Adrenal gland (tissue), 9 donors: ENCODE measurements at regions not wholly inside any gene's neighbourhood (a gene's known extent, or its start where the extent isn't known, plus 50 kb on each side); places are given as distances from the start of the nearest gene placed in this dataset.

Source experiments
- DNase-seq, 7 donors: peaks; one replicate each; pipeline ENCODE4 v3.0.0-alpha.2; 2019 to 2020
- H3K27ac ChIP-seq, 5 donors: fragments of 200-600 bp; sonication (generic) in 4 of 5; 1 replicate in 3 of 5; 2 replicates in 2 of 5; pipeline versions ENCODE4 v1.5.1 to v1.8.0; 2016 to 2020; ENCODE audit warnings: mild to moderate bottlenecking in 1 of 5
- H3K27me3 ChIP-seq: fragments of 200-600 bp; 2 replicates; pipeline ENCODE4 v1.8.0; 2021
- H3K36me3 ChIP-seq, 2 donors: fragments of 200-600 bp; replicated peaks in 1 of 2; 1 replicate in 1 of 2; 2 replicates in 1 of 2; pipeline versions ENCODE4 v1.5.1 to v1.8.0; 2018 to 2022
- H3K4me1 ChIP-seq, 2 donors: fragments of 200-600 bp; replicated peaks in 1 of 2; 1 replicate in 1 of 2; 2 replicates in 1 of 2; pipeline versions ENCODE4 v1.5.1 to v1.8.0; 2018 to 2021
- H3K4me3 ChIP-seq, 4 donors: fragments of 200-600 bp; sonication (generic) in 3 of 4; one replicate each; pipeline ENCODE4 v1.5.1; 2016 to 2018
- H3K9me3 ChIP-seq, 3 donors: fragments of 200-600 bp; sonication (generic) in 1 of 3; replicated peaks in 1 of 3; 1 replicate in 2 of 3; 2 replicates in 1 of 3; pipeline versions ENCODE4 v1.5.1 to v1.8.0; 2016 to 2021
- POLR2A ChIP-seq, 2 donors: fragments of 450-650 bp; IDR thresholded peaks; one replicate each; pipeline ENCODE4 v1.6.1; 2017; ENCODE audit warnings: antibody characterized with exemption in 2 of 2, mild to moderate bottlenecking in 2 of 2, moderate library complexity in 1 of 2
- WGBS, 4 donors: extraction: QIAGEN DNeasy Blood & Tissue Kit in 2 of 4; methylation state at CpG; one replicate each; pipeline versions ENCODE4 v1.1.5 to v1.1.7; 2013 to 2017; 5-methylcytosine and 5-hydroxymethylcytosine counted together
- intact Hi-C, 2 donors: fragments of 100-400 bp; cut with DNase I; formaldehyde crosslinking; loops; one replicate each; pipeline versions ENCODE4 v1.14.1 to v1.15.0; 2022 to 2023
- TF ChIP-seq, protein P1 (sequence below), 6 experiments: fragments of 450-650 bp in 4 of 6; fragments of 200-600 bp in 2 of 6; sonication (generic) in 1 of 6; IDR thresholded peaks; 1 replicate in 5 of 6; 2 replicates in 1 of 6; pipeline versions ENCODE4 v1.5.1 to v1.8.0; 2016 to 2021; ENCODE audit warnings: antibody characterized with exemption in 6 of 6, mild to moderate bottlenecking in 2 of 6, moderate library complexity in 1 of 6
- donor health status: healthy with polysubstance abuse.
- donor health status: Bipolar disorder and iron deficiency.
- donor health status: DM: yes; HTN: yes; CAD: no.
- donor health status: DM: no; HTN: no; CAD: no.
- donor health status: DM: no; HTN: no; CAD: no.

DNA sequence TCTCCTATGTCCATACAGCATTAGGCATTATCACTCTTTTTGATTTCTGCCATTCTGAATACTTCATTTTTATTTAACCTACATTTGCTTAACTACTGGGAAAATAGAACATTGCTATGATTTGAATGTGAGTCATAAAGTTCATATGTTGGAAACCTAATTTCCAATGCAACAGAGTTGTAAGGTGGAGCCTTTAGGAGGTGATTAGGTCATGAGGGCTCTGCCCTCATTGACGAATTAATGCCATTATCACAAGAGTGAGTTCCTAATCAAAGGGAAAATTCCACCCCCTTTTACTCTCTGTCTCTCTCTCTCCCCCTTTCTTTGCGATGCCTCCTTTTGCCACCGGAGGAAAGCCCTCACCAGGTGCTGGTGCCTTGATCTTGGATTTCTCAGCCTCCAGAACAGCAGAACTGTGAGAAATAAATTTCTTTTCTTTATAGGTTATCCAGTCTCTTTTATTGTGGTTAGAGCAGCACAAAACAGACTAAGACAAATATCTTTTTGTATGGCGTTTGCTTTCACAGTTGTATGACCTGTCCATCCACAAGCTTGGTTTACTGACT lies 180.1 kb upstream of the ARID2 start:
- intact Hi-C loops, result loop anchor here in 1 of 2 donors (5.0 kb wide), 1 partner anchor 173 kb away; no protein-coding TSS in a partner anchor

DNA sequence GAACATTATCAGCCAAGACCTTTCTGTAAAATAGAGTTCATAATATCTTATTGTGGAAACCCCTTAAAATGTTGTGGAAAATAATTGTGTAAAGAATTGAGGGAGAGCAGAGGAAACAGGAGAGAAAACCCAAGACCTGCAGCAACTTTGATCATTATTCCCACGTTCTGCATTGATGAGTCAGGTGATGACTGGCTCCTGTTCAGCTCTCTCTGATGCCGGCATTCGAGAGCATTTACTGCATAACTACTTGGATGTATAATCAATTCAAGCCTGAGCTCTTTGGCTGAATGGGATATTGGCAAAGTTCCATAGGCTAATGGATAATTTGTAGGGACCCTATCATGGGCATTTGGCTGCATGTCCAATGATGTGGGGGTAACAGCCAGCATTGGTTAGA lies 176.3 kb upstream of the ARID2 start:
- no peak overlapping the region for H3K4me3 ChIP-seq
- intact Hi-C loops, result no loop called here
- H3K4me1 ChIP-seq, result no peaks in the 10 kb centered on the region
- no peak overlapping the region for H3K27ac ChIP-seq
- 82 to 91% (median 87%) methylated on average over 3 of the region's 3 CpGs for WGBS, 4 donors
- no peaks in the 10 kb centered on the region for H3K9me3 ChIP-seq
- no peaks in the 10 kb centered on the region for H3K27me3 ChIP-seq
- TF ChIP-seq, protein P1, sequence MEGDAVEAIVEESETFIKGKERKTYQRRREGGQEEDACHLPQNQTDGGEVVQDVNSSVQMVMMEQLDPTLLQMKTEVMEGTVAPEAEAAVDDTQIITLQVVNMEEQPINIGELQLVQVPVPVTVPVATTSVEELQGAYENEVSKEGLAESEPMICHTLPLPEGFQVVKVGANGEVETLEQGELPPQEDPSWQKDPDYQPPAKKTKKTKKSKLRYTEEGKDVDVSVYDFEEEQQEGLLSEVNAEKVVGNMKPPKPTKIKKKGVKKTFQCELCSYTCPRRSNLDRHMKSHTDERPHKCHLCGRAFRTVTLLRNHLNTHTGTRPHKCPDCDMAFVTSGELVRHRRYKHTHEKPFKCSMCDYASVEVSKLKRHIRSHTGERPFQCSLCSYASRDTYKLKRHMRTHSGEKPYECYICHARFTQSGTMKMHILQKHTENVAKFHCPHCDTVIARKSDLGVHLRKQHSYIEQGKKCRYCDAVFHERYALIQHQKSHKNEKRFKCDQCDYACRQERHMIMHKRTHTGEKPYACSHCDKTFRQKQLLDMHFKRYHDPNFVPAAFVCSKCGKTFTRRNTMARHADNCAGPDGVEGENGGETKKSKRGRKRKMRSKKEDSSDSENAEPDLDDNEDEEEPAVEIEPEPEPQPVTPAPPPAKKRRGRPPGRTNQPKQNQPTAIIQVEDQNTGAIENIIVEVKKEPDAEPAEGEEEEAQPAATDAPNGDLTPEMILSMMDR (IDR thresholded peaks at IDR 0.05), result no peak
- TF ChIP-seq POLR2A (IDR thresholded peaks at IDR 0.05), result no peak
- DNase-seq, result no peak
- H3K36me3 ChIP-seq, result no peaks in the 10 kb centered on the region

More for the DNA sequence above, 180.1 kb upstream of the ARID2 start:
- Histone ChIP-seq H3K4me3 (no peak overlapping the region), H3K9me3 (no peaks in the 10 kb centered on the region), H3K4me1 (no peaks in the 10 kb centered on the region), H3K36me3 (no peaks in the 10 kb centered on the region), H3K27me3 (no peaks in the 10 kb centered on the region), H3K27ac (no peak overlapping the region)
- TF ChIP-seq POLR2A (IDR thresholded peaks at IDR 0.05), result no peak
- WGBS, 4 donors, result 74 to 85% (median 79%) methylated on average over 4 of the region's 4 CpGs
- no peak for DNase-seq

DNA sequence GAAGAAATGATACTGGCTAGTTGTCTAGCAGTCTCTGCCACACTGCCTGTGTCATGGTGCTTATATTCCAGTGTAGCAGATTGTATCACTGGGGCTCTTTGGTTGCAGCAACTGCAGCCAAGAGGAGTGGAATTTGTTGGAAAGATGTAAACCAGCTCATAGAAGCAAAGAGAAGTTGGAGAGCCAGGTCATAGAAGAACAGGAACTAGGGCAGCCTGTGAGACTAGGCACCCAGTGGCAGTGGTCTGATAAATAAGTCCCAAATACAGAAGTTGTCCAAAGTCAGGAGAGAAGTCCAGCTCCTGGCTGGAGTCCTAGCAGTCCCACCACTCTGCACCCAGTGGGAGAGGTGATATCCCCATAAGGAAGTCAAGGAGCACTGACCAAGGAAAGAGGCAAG lies 172.5 kb upstream of the ARID2 start:
- Histone ChIP-seq H3K27me3 (no peaks in the 10 kb centered on the region), H3K4me3 (no peak overlapping the region), H3K27ac (no peak overlapping the region), H3K36me3 (no peaks in the 10 kb centered on the region), H3K4me1 (no peaks in the 10 kb centered on the region), H3K9me3 (no peaks in the 10 kb centered on the region)
- intact Hi-C loops, result no loop called here
- DNase-seq, result peak in 2 of 7 donors; percentile 14 to 15
- TF ChIP-seq, protein P1 (IDR thresholded peaks at IDR 0.05), result no peak
- no peak for TF ChIP-seq POLR2A (IDR thresholded peaks at IDR 0.05)

DNA sequence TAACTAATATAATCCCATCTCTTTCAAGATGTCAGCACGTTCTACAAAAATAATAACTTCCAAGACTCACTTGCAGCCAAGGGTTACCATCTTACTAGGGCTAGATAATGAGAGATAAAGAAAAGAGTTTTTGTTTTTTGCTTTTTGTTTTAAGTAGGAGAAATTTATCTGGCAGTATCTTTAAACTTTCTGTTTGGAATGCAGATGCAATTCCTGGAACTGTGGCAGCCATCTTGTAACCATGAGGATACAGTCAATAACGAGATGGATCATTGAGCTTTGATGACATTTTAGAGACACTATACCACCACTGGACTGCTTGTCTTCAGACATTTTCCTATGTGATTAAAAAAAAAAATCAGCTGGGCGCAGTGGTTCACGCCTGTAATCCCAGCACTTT lies 171.2 kb upstream of the ARID2 start:
- Histone ChIP-seq H3K9me3 (no peaks in the 10 kb centered on the region), H3K4me3 (no peak overlapping the region), H3K27ac (no peak overlapping the region), H3K36me3 (no peaks in the 10 kb centered on the region), H3K27me3 (no peaks in the 10 kb centered on the region), H3K4me1 (no peaks in the 10 kb centered on the region)
- 88 to 94% (median 93%) methylated on average over 4 of the region's 4 CpGs for WGBS, 4 donors
- no peak for TF ChIP-seq POLR2A (IDR thresholded peaks at IDR 0.05)
- TF ChIP-seq, protein P1 (IDR thresholded peaks at IDR 0.05), result no peak
- intact Hi-C loops, result no loop called here
- no peak for DNase-seq

DNA sequence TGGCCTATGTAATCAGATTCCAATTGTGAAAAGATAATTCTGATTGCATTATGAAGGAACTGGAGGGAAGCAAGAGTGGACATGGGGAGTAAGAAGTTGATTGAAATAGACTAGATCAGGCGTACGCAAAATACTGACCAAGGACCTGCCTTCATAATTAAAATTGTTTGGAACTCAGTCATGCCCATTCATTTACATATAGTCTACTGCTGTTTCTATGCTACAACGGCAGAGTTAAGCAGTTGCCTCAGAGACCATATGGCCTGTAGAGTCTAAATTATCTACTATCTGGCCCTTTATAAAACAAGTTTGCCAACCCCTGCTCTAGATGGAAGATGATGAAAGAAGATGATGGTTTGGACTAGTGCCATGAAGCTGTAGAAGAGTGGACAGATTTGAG lies 170.0 kb upstream of the ARID2 start:
- Histone ChIP-seq H3K27ac (no peak overlapping the region), H3K27me3 (no peaks in the 10 kb centered on the region), H3K36me3 (no peaks in the 10 kb centered on the region), H3K9me3 (no peaks in the 10 kb centered on the region), H3K4me1 (no peaks in the 10 kb centered on the region), H3K4me3 (no peak overlapping the region)
- DNase-seq, result no peak
- no peak for TF ChIP-seq POLR2A (IDR thresholded peaks at IDR 0.05)
- TF ChIP-seq, protein P1 (IDR thresholded peaks at IDR 0.05), result no peak
- 85 to 91% (median 86%) methylated on average over 3 of the region's 3 CpGs for WGBS, 4 donors
- intact Hi-C loops, result no loop called here
